ENCODE measurements at regions not wholly inside any gene's neighbourhood (a gene's known extent, or its start where the extent isn't known, plus 50 kb on each side); places are given as distances from the start of the nearest gene placed in this dataset.
"Not testable (repeated sequence)": the region's sequence is repeated elsewhere in the genome, so short reads cannot be mapped to it uniquely, and the experiment has no call there.

GRCh38 chr1:209100460-209100859 is 483.1 kb upstream of the CAMK1G start:
- DNase-seq, result no peak

- no peak for DNase-seq
Observed at GRCh38 chr1:209101106-209101505, 482.4 kb upstream of the CAMK1G start.

GRCh38 chr1:209102120-209102519 is 481.4 kb upstream of the CAMK1G start:
- DNase-seq, result no peak

GRCh38 chr1:209102531-209102930 is 481.0 kb upstream of the CAMK1G start:
- DNase-seq, result no peak

GRCh38 chr1:209103092-209103491 is 480.4 kb upstream of the CAMK1G start:
- no peak for DNase-seq

- DNase-seq, result no peak
Observed at GRCh38 chr1:209104646-209105045, 478.9 kb upstream of the CAMK1G start.

GRCh38 chr1:209105701-209106100 is 477.8 kb upstream of the CAMK1G start:
- no peak for DNase-seq

- DNase-seq, result no peak
Observed at GRCh38 chr1:209106237-209106741, 477.2 kb upstream of the CAMK1G start.

GRCh38 chr1:209106861-209107260 is 476.7 kb upstream of the CAMK1G start:
- DNase-seq, result no peak

GRCh38 chr1:209107535-209107934 is 476.0 kb upstream of the CAMK1G start:
- DNase-seq, result no peak

- no peak for DNase-seq
Observed at GRCh38 chr1:209109001-209109785, 474.3 kb upstream of the CAMK1G start.

- DNase-seq, result no peak
Observed at GRCh38 chr1:209113521-209113920, 470.0 kb upstream of the CAMK1G start.

- no peak for DNase-seq
Observed at GRCh38 chr1:209116705-209117104, 466.8 kb upstream of the CAMK1G start.

- no peak for DNase-seq
Observed at GRCh38 chr1:209123601-209124000, 459.9 kb upstream of the CAMK1G start.

- not testable (repeated sequence) for DNase-seq
Observed at GRCh38 chr1:209129091-209129490, 454.4 kb upstream of the CAMK1G start.

GRCh38 chr1:209130886-209131285 is 452.6 kb upstream of the CAMK1G start:
- no peak for DNase-seq

- DNase-seq, result no peak
Observed at GRCh38 chr1:209132736-209133467, 450.6 kb upstream of the CAMK1G start.

- no peak for DNase-seq
Observed at GRCh38 chr1:209134001-209134400, 449.5 kb upstream of the CAMK1G start.

- no peak for DNase-seq
Observed at GRCh38 chr1:209143916-209144315, 439.6 kb upstream of the CAMK1G start.

- DNase-seq, result no peak
Observed at GRCh38 chr1:209150114-209150513, 433.4 kb upstream of the CAMK1G start.

- DNase-seq, result no peak
Observed at GRCh38 chr1:209153411-209153810, 430.1 kb upstream of the CAMK1G start.

GRCh38 chr1:209154912-209155311 is 428.6 kb upstream of the CAMK1G start:
- no peak for DNase-seq

- DNase-seq, result no peak
Observed at GRCh38 chr1:209155546-209155945, 428.0 kb upstream of the CAMK1G start.

GRCh38 chr1:209156991-209157390 is 426.5 kb upstream of the CAMK1G start:
- DNase-seq, result no peak

All from CD4-positive, alpha-beta T cell treated with Interleukin-4 for 1 hour (primary cell).